ENCODE measurements at regions not wholly inside any gene's neighbourhood (a gene's known extent, or its start where the extent isn't known, plus 50 kb on each side); places are given as distances from the start of the nearest gene placed in this dataset.

DNA sequence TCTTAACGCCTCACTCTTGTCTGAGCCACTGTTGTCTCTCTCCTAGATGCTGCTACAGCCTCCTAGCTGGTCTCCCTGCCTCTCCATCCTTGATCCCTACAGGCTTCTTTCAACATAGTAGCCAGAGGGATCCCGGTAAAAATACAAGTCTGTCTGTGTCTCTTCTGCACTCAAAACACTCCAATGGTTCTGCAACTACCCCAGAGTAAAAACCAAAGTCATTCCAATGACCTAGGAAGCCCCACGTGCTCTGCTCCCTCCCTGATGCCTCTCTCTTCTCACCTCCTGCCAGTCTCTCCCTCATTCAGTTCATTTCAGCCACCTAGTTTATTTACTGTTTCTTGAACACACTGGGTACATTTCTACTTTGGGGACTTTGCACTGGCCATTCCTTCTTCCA is 135.2 kb downstream of the NPIPB5 start:
- TF ChIP-seq, protein P1, sequence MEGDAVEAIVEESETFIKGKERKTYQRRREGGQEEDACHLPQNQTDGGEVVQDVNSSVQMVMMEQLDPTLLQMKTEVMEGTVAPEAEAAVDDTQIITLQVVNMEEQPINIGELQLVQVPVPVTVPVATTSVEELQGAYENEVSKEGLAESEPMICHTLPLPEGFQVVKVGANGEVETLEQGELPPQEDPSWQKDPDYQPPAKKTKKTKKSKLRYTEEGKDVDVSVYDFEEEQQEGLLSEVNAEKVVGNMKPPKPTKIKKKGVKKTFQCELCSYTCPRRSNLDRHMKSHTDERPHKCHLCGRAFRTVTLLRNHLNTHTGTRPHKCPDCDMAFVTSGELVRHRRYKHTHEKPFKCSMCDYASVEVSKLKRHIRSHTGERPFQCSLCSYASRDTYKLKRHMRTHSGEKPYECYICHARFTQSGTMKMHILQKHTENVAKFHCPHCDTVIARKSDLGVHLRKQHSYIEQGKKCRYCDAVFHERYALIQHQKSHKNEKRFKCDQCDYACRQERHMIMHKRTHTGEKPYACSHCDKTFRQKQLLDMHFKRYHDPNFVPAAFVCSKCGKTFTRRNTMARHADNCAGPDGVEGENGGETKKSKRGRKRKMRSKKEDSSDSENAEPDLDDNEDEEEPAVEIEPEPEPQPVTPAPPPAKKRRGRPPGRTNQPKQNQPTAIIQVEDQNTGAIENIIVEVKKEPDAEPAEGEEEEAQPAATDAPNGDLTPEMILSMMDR (conservative IDR thresholded peaks at IDR 0.05; ENCODE audit: low read length): no peak
- no peak for TF ChIP-seq EZH2phosphoT487 (IDR thresholded peaks at IDR 0.05; ENCODE audit: borderline replicate concordance)

All from Loucy (cell line).